ENCODE measurements at regions not wholly inside any gene's neighbourhood (a gene's known extent, or its start where the extent isn't known, plus 50 kb on each side); places are given as distances from the start of the nearest gene placed in this dataset.

- Histone ChIP-seq H3K4me3 (no peak overlapping the region), H3K36me3 (no peaks in the 10 kb centered on the region), H3K9me3 (no peaks in the 10 kb centered on the region), H3K27me3 (no peaks in the 10 kb centered on the region)
- no peak for DNase-seq
These were observed 51.9 kb upstream of the FAM180A start for GRCh38 chr7:135800560-135800959.

- DNase-seq: no peak
- no peaks in the 10 kb centered on the region for H3K36me3 ChIP-seq
- H3K4me3 ChIP-seq: no peak overlapping the region
- H3K9me3 ChIP-seq: no peaks in the 10 kb centered on the region
- no peaks in the 10 kb centered on the region for H3K27me3 ChIP-seq
These were observed 51.3 kb upstream of the FAM180A start for GRCh38 chr7:135799881-135800280.
